ENCODE measurements at regions not wholly inside any gene's neighbourhood (a gene's known extent, or its start where the extent isn't known, plus 50 kb on each side); places are given as distances from the start of the nearest gene placed in this dataset.
"Not testable (repeated sequence)": the region's sequence is repeated elsewhere in the genome, so short reads cannot be mapped to it uniquely, and the experiment has no call there.

DNA sequence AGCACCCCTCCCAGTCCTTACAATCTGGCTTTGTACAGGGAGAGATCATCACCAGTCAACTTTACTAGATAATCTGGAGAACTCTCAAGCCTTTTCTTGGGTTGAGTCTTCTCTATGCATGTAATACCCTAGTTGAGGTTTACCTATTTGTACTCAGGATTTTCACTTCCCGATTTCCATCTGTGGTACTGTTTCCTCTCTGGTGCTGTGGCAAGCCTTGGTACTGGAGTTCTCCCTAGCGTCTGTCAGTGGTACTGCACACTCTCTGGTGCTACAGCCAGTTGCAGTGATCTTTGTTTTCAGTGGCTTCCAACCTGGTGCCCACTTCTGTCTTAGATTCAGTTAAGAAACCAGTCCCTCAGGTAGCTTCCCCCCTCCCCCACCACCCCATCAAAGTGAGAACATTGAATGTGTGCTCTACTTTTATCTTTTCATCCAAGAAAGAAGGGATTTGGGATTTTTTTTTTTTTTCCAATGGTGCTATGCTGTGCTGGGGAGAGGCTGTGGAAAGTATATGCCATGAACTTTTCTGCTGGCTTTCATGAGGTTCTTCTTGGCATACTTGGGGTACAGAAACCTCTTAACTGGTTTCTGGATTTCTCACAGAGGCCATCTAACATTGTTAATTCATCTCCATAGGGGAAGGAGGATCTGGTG, 69.4 kb upstream of the EVL start:
- DNase-seq = peak; percentile 78

- DNase-seq = no peak
Measured at GRCh38 chr14:99996951-99997571, 68.2 kb upstream of the EVL start.

DNA sequence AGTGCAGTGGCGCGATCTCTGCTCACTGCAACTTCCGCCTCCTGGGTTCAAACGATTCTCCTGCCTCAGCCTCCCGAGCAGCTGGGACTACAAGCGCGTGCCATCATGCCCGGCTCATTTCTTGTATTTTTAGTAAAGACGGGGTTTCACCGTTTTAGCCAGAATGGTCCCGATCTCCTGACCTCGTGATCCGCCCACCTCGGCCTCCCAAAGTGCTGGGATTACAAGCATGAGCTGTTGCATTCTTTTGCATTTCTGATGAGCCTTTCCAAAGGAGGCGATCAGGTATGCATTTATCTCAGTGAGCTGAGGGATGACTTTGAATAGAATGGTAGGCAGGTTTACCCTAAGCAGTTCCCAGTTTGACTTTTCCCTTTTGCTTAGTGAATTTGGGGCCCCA, 64.8 kb upstream of the EVL start:
- not testable (repeated sequence) for DNase-seq

DNA sequence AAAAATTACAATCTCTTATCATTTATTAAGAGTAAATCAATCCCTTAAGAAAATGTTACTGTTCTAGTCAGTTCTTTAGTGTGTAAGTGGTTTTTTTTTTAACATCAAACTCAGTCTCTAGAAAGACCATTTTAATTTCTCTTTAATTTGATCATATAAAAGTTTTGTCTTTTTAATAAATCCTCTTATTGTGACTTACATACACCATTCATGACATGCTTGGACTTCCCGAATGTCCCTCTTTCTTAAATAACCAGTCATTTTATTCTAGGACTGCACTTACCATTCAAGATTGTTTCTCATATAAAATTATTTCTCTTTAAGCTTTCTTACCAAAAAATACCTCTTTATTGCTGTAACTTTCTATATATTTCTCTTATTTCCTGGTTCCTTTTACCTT, 60.8 kb upstream of the EVL start:
- DNase-seq = no peak

DNA sequence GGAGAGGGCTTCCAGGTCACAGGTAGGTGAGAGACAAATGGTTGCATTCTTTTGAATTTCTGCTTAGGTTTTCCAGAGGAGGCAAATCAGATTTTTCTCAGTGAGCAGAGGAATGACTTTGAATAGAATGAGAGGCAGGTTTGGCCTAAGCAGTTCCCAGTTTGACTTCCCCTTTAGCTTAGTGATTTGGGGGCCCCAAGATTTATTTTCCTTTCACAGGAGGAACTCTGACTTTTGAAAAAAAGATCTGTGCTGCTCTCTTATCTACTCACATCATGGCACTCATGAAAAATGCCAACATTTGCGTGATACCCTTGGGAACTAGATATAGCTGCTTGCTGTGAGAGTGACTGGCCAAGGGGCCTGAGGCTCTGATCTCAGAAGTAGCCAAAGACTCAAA, 58.0 kb upstream of the EVL start:
- no peak for DNase-seq

DNA sequence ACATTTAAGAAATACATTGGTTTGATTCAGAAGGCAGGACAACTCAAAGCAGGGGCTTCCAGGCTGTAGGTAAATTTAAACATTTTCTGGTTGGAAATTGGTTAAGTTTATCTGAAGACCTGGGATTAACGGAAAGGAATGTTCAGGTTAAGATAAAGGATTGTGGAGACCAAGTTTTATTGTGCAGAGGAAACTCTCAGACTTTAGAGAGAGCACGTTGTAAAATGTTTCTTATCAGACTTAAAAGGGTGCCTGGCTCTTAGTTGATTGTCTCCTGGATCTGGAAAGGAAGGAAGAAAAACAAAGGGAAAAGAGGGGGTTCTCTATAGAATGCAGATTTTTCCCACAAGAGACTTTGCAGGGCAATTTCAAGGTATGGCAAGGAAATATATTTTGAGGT, 55.4 kb upstream of the EVL start:
- DNase-seq = not testable (repeated sequence)

DNA sequence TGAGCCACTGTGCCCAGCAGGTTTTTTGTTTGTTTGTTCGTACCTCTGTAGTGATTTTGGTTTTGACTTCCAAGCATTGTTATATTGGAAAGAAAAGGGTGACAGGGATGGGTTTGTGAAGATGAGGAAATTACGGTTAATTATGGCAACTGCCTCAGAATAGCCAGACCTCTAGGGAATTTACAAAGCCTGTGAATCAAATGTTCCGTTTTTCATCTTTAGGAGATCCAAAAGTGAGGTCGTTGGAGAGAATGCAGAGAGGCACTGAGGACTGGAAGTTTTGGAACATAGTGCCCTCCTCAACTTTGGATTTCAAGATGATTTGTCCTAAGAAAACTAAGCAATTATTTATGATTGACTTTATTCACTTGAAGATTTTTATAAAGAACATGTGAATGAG, 54.5 kb upstream of the EVL start:
- no peak for DNase-seq

DNA sequence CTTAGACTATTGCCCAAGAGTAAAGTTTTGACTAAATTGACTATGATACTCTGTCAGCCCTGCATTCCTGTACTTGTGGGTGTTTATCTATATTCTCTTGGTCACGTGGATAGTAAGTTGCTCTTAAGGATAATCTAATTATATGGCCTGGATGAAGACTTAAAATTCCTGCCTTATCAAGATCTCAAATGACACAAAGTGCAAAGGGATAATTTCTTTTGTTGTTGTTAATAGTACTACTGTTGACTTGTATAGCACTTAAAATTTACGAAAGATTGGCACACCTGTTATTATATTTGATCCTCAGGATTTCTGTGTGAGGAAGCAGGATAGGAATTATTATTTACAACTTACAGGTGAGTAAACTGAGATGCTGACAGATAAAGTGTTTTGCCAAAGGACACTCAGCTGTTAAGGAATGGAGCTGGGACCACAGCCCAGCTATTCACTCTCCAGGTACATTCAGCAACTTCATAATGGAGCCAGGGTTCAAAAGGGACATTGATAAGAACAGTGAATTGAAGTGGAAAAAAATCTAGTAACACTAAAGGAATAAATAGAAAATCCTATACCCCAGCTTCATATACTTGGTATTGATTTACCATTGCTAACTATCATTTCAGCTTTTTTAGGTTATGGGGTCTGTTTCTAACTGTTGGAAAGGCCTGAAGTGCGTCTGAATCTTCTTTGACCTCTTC, 53.4 kb upstream of the EVL start:
- DNase-seq = no peak

DNA sequence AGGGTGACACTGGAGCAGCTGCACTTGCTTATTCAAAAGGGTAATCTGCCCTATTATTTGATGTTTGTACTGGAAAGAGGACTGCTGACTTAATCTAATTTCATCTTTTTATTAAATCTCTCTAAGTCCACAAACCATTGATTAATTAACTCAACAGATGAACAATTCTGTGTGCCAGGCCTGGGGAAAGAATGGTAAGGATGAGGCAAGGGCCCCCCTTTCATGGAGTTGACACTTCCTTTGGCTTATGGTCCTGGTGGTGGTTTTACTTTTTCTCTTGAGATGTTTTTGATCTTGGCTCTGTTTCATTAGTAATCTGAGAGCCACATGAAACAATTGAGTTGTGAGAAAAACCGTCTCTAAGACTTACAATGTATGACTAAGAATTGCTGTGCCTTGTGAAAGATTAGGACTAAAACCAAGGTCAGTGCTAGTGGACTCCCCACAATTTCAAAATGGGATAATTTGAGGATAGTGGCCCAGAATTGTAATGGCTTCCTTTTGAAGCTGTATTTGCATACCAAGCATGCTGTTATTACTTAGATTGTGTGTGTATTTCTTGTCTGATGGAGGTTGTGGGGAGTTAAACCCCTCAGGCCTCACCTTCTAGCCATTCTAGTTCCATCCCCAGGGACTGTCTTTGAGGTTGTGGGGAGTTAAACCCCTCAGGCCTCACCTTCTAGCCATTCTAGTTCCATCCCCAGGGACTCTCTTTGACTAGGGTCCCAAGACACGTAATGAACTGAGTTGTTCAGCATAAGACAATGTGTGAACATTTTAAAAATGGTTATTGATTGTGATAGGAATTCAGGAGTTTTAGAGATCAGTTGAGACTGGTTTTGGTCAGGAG, 52.5 kb upstream of the EVL start:
- no peak for DNase-seq

GRCh38 chr14:100015251-100015655, 50.0 kb upstream of the EVL start:
- no peak for DNase-seq
